Heart left ventricle (tissue), 16 donors: ENCODE measurements at regions not wholly inside any gene's neighbourhood (a gene's known extent, or its start where the extent isn't known, plus 50 kb on each side); places are given as distances from the start of the nearest gene placed in this dataset.

ENCODE experiments used
- ATAC-seq, 4 donors: fragments of 200-7000 bp; cut with Tn5 transposase; one replicate each; pipeline ENCODE4 v1.9.1; 2020 to 2022; ENCODE audit warnings: moderate library complexity in 4 of 4, mild to moderate bottlenecking in 3 of 4, moderate number of reproducible peaks in 1 of 4
- DNase-seq, 5 donors: peaks; one replicate each; pipeline ENCODE4 v3.0.0-alpha.2; 2020
- H3K27ac ChIP-seq, 12 donors: fragments of 200-600 bp; sonication (generic) in 4 of 12; one replicate each; pipeline versions ENCODE4 v1.5.0 to v1.8.0; 2016 to 2022; ENCODE audit warnings: mild to moderate bottlenecking in 2 of 12
- H3K27me3 ChIP-seq, 9 donors: fragments of 200-600 bp; sonication (generic) in 2 of 9; one replicate each; pipeline versions ENCODE4 v1.5.1 to v1.8.0; 2016 to 2022; ENCODE audit warnings: mild to moderate bottlenecking in 3 of 9
- H3K36me3 ChIP-seq, 9 donors: fragments of 200-600 bp; sonication (generic) in 2 of 9; one replicate each; pipeline versions ENCODE4 v1.5.0 to v1.8.0; 2018 to 2022; ENCODE audit warnings: mild to moderate bottlenecking in 2 of 9
- H3K4me1 ChIP-seq, 12 donors: fragments of 200-600 bp; sonication (generic) in 4 of 12; one replicate each; pipeline versions ENCODE4 v1.5.0 to v1.8.0; 2016 to 2022; ENCODE audit warnings: mild to moderate bottlenecking in 3 of 12
- H3K4me3 ChIP-seq, 12 donors: fragments of 200-600 bp; sonication (generic) in 4 of 12; one replicate each; pipeline versions ENCODE4 v1.5.0 to v1.8.0; 2017 to 2022; ENCODE audit warnings: mild to moderate bottlenecking in 9 of 12, moderate library complexity in 4 of 12
- H3K9me3 ChIP-seq, 12 donors: fragments of 200-600 bp; sonication (generic) in 4 of 12; one replicate each; pipeline versions ENCODE4 v1.5.0 to v1.8.0; 2016 to 2022; ENCODE audit warnings: mild to moderate bottlenecking in 1 of 12
- POLR2A ChIP-seq, 2 donors: fragments of 450-650 bp; IDR thresholded peaks; one replicate each; pipeline ENCODE4 v1.6.1; 2017; ENCODE audit warnings: antibody characterized with exemption in 2 of 2, mild to moderate bottlenecking in 2 of 2, moderate library complexity in 2 of 2
- WGBS, 4 donors: extraction: QIAGEN DNeasy Blood & Tissue Kit in 2 of 4; methylation state at CpG; one replicate each; pipeline versions ENCODE4 v1.1.5 to v1.1.7; 2013 to 2018; 5-methylcytosine and 5-hydroxymethylcytosine counted together
- intact Hi-C, 10 donors: fragments of 100-400 bp; cut with DNase I; formaldehyde crosslinking; loops; one replicate each; pipeline versions ENCODE4 v1.11.1 to v1.14.2; 2022
- TF ChIP-seq, protein P1 (sequence below), 12 donors: fragments of 200-600 bp; sonication (generic) in 4 of 12; IDR thresholded peaks; one replicate each; pipeline versions ENCODE4 v1.5.0 to v1.8.0; 2018 to 2022; ENCODE audit warnings: antibody characterized with exemption in 12 of 12, mild to moderate bottlenecking in 5 of 12
- donor health status: ischemic (EF 13 %, LVEDD 7.1; RV severe dilation, severe dysfunction).
- donor health status: healthy with polysubstance abuse.
- donor health status: DM: no; HTN: yes; CAD: no.
- donor health status: DM: no; HTN: no; CAD: no.
- donor health status: ischemic (EF 25% LVEDD 6.9; RV normal size, moderate dysfunction).
- donor health status: ischemic (EF 25% LVEDD 5.7; RV mildly dilated, moderate dysfunction).
- donor health status: healthy.
- donor health status: DM: yes; HTN: yes; CAD: no.
- donor health status: ischemic (EF 35%, LVEDD 5.7; RV mildly dilated, moderate dysfunction).
- donor health status: nonischemic (EF 11% LVEDD 7.7; RV severe dilation, severe dysfunction).
- donor health status: DM: yes; HTN: yes; CAD: no.
- donor health status: PGD.
- donor health status: ischemic (EF 29% LVEDD 5.4; RV normal size, mild dysfunction).
- donor health status: nonischemic (EF 23%, LVEDD 6.1; RV moderate dilation, normal function).

DNA sequence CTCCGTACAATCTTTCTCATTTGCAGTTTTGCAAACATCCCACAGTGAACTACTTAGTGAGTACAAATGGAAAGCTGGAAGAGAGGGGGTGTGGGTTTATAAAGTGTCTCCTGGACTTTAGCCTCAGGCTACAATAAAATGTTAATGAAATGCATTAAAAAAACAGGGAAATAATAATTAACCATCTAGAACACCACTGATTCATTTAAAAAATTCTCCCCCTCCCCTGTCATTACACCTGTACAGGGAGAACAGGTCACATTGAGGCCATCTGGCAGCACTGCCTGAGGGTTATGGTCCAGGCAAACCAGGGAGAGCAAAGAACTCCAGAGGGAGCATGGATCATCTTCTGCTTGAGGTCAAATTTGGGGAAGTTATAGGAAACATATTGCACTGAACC, 96.3 kb downstream of the TSPAN8 start:
- no peaks in the 10 kb centered on the region for H3K36me3 ChIP-seq
- ATAC-seq = no peak
- no peak for DNase-seq
- intact Hi-C loops = loop anchor here in 1 of 10 donors (10.0 kb wide), 1 partner anchor 63 kb away; no protein-coding TSS in a partner anchor
- no peaks in the 10 kb centered on the region for H3K4me1 ChIP-seq
- H3K4me3 ChIP-seq = no peak overlapping the region
- no peaks in the 10 kb centered on the region for H3K9me3 ChIP-seq
- 86 to 91% (median 89%) methylated on average over 1 of the region's 1 CpG for WGBS, 4 donors
- no peaks in the 10 kb centered on the region for H3K27me3 ChIP-seq
- no peak for TF ChIP-seq POLR2A (IDR thresholded peaks at IDR 0.05)
- TF ChIP-seq, protein P1, sequence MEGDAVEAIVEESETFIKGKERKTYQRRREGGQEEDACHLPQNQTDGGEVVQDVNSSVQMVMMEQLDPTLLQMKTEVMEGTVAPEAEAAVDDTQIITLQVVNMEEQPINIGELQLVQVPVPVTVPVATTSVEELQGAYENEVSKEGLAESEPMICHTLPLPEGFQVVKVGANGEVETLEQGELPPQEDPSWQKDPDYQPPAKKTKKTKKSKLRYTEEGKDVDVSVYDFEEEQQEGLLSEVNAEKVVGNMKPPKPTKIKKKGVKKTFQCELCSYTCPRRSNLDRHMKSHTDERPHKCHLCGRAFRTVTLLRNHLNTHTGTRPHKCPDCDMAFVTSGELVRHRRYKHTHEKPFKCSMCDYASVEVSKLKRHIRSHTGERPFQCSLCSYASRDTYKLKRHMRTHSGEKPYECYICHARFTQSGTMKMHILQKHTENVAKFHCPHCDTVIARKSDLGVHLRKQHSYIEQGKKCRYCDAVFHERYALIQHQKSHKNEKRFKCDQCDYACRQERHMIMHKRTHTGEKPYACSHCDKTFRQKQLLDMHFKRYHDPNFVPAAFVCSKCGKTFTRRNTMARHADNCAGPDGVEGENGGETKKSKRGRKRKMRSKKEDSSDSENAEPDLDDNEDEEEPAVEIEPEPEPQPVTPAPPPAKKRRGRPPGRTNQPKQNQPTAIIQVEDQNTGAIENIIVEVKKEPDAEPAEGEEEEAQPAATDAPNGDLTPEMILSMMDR (IDR thresholded peaks at IDR 0.05) = no peak
- H3K27ac ChIP-seq = no peak overlapping the region

DNA sequence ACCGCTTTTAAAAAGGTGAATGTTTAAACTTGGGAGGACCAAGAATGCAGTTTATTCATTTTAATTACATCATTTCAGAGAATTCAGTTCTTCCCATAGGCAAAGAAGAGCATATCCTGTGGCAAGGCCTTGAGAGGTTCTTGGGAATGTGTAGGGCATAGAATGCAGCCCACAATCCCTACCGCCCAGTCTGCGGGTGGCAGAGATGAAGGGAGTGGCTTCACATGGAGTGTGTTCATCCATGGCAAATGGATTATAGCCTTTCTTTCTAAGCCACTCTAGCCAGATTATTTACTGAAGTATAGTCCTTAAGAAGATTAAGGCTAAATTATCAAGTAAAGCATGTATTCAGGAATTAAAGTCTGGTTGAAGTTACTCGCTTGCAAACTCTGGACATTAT, 97.4 kb downstream of the TSPAN8 start:
- DNase-seq (no peak), ATAC-seq (no peak)
- no peaks in the 10 kb centered on the region for H3K9me3 ChIP-seq
- no peaks in the 10 kb centered on the region for H3K27me3 ChIP-seq
- TF ChIP-seq, protein P1 (IDR thresholded peaks at IDR 0.05) = no peak
- no peak for TF ChIP-seq POLR2A (IDR thresholded peaks at IDR 0.05)
- H3K4me3 ChIP-seq = no peak overlapping the region
- WGBS, 4 donors = 91 to 96% (median 94%) methylated on average over 4 of the region's 4 CpGs
- H3K4me1 ChIP-seq = no peaks in the 10 kb centered on the region
- intact Hi-C loops = loop anchor here in 1 of 10 donors (10.0 kb wide), 1 partner anchor 64 kb away; no protein-coding TSS in a partner anchor
- H3K36me3 ChIP-seq = no peaks in the 10 kb centered on the region
- H3K27ac ChIP-seq = no peak overlapping the region

DNA sequence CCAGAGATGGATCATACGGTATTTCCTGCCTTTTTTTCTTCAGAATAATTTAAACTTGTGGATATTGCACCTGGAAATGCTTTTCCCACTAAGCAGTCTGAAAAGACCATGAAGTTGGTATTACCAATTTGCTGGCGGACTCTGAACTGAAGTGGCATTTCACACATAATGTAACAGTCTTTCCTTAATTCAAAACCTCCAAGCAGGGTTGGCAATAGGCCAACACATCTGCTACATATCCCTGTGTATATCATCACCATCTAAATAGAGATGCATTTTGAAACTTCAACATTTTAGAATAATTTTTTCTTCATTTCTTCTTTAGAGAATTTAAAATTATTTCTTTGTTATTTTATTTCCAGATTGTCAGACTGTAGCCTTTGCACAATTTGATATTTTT, 100.5 kb downstream of the TSPAN8 start:
- Histone ChIP-seq H3K4me3 (no peak overlapping the region), H3K36me3 (no peaks in the 10 kb centered on the region), H3K9me3 (no peaks in the 10 kb centered on the region), H3K27me3 (no peaks in the 10 kb centered on the region), H3K4me1 (no peaks in the 10 kb centered on the region), H3K27ac (no peak overlapping the region)
- DNase-seq (no peak), ATAC-seq (no peak)
- 55 to 74% (median 67%) methylated on average over 2 of the region's 2 CpGs for WGBS, 4 donors
- TF ChIP-seq, protein P1 (IDR thresholded peaks at IDR 0.05) = no peak
- no peak for TF ChIP-seq POLR2A (IDR thresholded peaks at IDR 0.05)
- intact Hi-C loops = no loop called here

DNA sequence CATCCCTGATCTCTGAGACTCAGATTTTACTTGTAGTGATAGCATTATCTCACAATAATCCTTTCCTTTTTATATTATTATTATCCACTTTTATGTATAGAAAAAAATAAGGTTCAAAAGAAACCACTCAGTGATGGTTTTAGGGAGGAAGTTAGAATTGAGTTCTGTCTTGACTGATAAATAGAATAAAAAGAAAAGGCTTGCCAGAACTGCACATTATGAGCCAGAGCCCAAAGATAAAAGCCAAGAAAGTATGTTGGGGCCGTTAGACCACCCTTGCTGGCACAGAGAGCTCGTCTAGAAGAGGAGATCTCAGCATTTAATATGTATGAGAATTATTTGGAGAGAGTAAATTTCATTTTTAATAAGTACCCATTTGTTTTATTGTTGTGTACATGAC, 103.2 kb downstream of the TSPAN8 start:
- TF ChIP-seq, protein P1 (IDR thresholded peaks at IDR 0.05) = no peak
- no peak for TF ChIP-seq POLR2A (IDR thresholded peaks at IDR 0.05)
- intact Hi-C loops = no loop called here

More for the DNA sequence above, 103.2 kb downstream of the TSPAN8 start:
- Histone ChIP-seq H3K36me3 (no peaks in the 10 kb centered on the region), H3K9me3 (no peaks in the 10 kb centered on the region), H3K4me3 (no peak overlapping the region), H3K27me3 (no peaks in the 10 kb centered on the region), H3K27ac (no peak overlapping the region), H3K4me1 (no peaks in the 10 kb centered on the region)
- ATAC-seq = no peak
- no peak for DNase-seq
- WGBS, 4 donors = 31 to 48% (median 44%) methylated on average over 2 of the region's 2 CpGs
